ENCODE measurements at regions not wholly inside any gene's neighbourhood (a gene's known extent, or its start where the extent isn't known, plus 50 kb on each side); places are given as distances from the start of the nearest gene placed in this dataset.

GRCh38 chr5:139740992-139741672, 54.5 kb upstream of the PSD2 start:
- TF ChIP-seq CTCF (IDR thresholded peaks at IDR 0.05) (no peak), POLR2A (IDR thresholded peaks at IDR 0.05) (no peak)

All from Peyer's patch (tissue), 4 donors.